ENCODE measurements at regions not wholly inside any gene's neighbourhood (a gene's known extent, or its start where the extent isn't known, plus 50 kb on each side); places are given as distances from the start of the nearest gene placed in this dataset.
A peak's percentile ranks its signal among the peaks of the same experiment; 100 is the strongest.

DNA sequence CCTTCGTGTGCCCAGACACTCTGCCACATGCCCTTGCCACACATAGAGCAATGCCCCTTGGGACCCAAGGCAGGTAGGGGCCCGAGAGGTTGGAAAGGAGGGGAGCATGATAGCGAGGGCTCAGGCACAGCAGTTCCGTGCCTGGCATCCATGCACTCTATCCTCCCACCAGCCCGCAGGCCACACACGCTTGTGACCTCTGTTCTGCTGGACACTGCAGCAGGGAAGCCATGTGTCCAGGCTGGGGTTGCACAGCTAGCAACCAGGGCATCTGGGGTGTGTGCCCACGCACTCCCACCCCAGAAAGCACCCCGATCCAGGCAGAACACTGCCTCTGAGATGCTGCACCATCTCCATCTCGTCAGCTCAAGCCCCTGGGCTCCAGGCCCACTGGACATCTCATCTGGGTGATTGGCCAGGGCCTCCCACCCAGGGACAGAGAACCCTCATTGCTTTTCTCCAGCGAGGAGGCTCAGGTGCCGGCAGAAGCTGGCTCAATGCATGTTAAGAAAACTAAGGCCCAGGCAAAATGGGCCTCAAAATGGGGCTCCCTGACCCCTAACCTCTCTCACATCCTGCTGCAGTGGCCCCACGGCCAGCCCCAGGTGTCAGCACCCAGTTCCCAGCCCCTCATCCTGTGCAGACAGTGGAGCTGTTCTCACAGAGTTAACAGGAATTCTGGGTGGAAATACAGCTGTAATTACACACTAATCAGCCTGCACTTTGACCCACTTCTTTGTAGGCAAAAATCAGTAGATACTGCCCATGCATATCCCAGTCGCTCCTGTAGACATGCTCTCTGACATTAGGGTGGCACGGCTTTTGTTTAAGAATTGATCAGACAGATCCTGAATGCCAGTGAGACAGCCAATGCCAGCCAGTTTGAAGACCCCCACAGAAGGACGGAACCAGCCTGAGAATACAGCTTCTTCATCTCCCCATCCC, 173.9 kb upstream of the B3GAT1 start (continued):
- TF ChIP-seq, protein P1, sequence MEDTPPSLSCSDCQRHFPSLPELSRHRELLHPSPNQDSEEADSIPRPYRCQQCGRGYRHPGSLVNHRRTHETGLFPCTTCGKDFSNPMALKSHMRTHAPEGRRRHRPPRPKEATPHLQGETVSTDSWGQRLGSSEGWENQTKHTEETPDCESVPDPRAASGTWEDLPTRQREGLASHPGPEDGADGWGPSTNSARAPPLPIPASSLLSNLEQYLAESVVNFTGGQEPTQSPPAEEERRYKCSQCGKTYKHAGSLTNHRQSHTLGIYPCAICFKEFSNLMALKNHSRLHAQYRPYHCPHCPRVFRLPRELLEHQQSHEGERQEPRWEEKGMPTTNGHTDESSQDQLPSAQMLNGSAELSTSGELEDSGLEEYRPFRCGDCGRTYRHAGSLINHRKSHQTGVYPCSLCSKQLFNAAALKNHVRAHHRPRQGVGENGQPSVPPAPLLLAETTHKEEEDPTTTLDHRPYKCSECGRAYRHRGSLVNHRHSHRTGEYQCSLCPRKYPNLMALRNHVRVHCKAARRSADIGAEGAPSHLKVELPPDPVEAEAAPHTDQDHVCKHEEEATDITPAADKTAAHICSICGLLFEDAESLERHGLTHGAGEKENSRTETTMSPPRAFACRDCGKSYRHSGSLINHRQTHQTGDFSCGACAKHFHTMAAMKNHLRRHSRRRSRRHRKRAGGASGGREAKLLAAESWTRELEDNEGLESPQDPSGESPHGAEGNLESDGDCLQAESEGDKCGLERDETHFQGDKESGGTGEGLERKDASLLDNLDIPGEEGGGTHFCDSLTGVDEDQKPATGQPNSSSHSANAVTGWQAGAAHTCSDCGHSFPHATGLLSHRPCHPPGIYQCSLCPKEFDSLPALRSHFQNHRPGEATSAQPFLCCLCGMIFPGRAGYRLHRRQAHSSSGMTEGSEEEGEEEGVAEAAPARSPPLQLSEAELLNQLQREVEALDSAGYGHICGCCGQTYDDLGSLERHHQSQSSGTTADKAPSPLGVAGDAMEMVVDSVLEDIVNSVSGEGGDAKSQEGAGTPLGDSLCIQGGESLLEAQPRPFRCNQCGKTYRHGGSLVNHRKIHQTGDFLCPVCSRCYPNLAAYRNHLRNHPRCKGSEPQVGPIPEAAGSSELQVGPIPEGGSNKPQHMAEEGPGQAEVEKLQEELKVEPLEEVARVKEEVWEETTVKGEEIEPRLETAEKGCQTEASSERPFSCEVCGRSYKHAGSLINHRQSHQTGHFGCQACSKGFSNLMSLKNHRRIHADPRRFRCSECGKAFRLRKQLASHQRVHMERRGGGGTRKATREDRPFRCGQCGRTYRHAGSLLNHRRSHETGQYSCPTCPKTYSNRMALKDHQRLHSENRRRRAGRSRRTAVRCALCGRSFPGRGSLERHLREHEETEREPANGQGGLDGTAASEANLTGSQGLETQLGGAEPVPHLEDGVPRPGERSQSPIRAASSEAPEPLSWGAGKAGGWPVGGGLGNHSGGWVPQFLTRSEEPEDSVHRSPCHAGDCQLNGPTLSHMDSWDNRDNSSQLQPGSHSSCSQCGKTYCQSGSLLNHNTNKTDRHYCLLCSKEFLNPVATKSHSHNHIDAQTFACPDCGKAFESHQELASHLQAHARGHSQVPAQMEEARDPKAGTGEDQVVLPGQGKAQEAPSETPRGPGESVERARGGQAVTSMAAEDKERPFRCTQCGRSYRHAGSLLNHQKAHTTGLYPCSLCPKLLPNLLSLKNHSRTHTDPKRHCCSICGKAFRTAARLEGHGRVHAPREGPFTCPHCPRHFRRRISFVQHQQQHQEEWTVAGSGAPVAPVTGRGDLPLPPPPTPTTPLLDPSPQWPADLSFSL (CRISPR knock-in tag; IDR thresholded peaks at IDR 0.05): no peak

DNA sequence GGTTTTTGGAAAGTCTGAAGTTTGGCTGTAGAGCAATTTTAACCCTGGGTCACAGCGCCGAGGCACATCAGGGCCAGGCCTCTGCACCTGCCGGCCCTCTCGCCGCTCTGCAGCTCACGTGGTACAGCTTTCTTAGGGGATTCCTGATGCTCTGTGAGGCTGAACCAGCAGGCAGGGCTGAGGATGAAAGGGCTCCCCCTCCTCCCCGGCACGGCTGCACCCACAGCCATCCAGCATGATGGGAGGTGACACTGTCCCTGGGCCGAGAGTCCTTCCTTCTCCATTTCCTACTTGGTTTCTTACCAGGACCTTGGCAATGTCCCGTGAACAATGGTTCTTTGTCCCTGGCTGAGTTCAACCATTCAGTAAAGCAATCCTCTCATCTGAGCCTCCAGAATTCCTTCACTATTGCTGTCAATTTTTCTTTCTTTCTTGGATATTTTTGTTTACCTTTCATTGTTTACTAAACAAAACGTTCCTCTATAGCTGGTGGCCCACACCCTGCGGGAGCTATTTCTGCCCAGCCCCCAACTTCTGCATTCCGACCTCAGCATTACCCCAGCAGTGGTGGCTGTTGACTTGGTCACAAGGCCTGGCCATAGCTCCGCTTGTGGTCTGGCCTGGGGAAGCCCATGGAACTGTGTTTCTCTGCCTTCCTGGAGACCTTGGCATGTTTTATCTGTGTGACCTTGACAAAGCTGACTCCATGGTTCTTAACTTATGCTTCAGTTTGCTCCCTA, 172.8 kb upstream of the B3GAT1 start:
- ChIA-PET POLR2A (no interaction called here), CTCF (ENCODE audit: low intra/inter-chr PET ratio, low total read pairs) (no interaction called here)
- FAIRE-seq (no peak), ATAC-seq (no peak), DNase-seq (ENCODE audit: low spot score) (no peak)
- H3K4me2 ChIP-seq (ENCODE audit: low read depth, low read length): no peak overlapping the region
- H4K20me1 ChIP-seq (ENCODE audit: insufficient read depth, low read length): no peaks in the 10 kb centered on the region
- H3K27me3 ChIP-seq (ENCODE audit: control insufficient read depth in 1 of 2, insufficient read depth in 2 of 2, low read length in 2 of 2): peaks cover 1 to 6% of the 10 kb centered on the region in 2 experiments; a peak in 2 of 5 replicates
- H3K36me3 ChIP-seq (replicated peaks in 1 of 2; ENCODE audit: control insufficient read depth in 1 of 2, insufficient read depth in 2 of 2, low read length in 2 of 2): no peaks in the 10 kb centered on the region
- no peaks in the 10 kb centered on the region for H3K9me3 ChIP-seq (ENCODE audit: low read length)
- intact Hi-C loops (cut with micrococcal nuclease; ENCODE audit: unreplicated experiment) (no loop called here), in situ Hi-C loops (cut with HindIII; ENCODE audit: extremely low pct_ligation_motif_present, low pct_unique_long_range_greater_than_20kb) (no loop called here)
- 38% methylated on average over 12 of the region's 14 CpGs for WGBS (ENCODE audit: low lambda C conversion rate)
- H3K27ac ChIP-seq (ENCODE audit: extremely low read length, insufficient read depth, low read length): no peak overlapping the region
- H3K4me1 ChIP-seq (ENCODE audit: insufficient read depth, low read length): peaks cover 9% of the 10 kb centered on the region; the same call in 1 of the 2 replicates
- no peaks in the 10 kb centered on the region for H3K79me2 ChIP-seq (ENCODE audit: insufficient read depth, low read length)
- H3K4me3 ChIP-seq (replicated peaks in 1 of 3; ENCODE audit: insufficient read depth in 1 of 3, low read depth in 2 of 3, low read length in 3 of 3): no peak overlapping the region
- no peak overlapping the region for H3K9ac ChIP-seq (ENCODE audit: insufficient read depth, low read depth, low read length)
- peak; percentile 44; the same call in 1 of the 2 replicates for TF ChIP-seq FOXA1 (IDR thresholded peaks at IDR 0.05)
- TF ChIP-seq FOXA1 (CRISPR knock-in tag; IDR thresholded peaks at IDR 0.05): no peak
- no peak for TF ChIP-seq FOXK2 (IDR thresholded peaks at IDR 0.05)
- no TSS peak for BruUV-seq (replicated peaks)
- H2AFZ ChIP-seq (ENCODE audit: low read length): no peak overlapping the region
